DMS53 (cell line): ENCODE measurements at regions not wholly inside any gene's neighbourhood (a gene's known extent, or its start where the extent isn't known, plus 50 kb on each side); places are given as distances from the start of the nearest gene placed in this dataset.
"Not testable (repeated sequence)": the region's sequence is repeated elsewhere in the genome, so short reads cannot be mapped to it uniquely, and the experiment has no call there.

ENCODE experiments used
- DNase-seq: peaks from one replicate; lab custom pipeline; 2025; lab: John Stamatoyannopoulos, UW

DNA sequence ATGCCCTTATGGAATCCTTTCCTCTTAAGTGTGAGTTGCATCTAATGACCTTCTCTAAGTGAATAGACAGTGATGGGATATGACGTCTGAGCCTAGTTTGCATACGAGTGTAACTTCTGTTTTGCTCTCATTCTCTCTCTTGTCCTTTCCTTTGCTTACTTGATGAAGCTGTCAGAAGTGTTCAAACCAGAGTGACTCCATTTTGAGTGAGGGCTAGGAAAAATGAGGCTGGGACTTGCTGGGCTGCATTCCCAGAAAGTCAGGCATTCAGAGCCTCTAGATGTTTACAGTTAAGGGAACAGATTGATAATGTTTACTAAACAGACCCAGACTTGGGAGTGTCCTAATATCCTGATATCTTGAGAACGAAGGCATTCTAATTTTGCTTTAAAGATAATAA lies 311.2 kb upstream of the SOX4 start:
- DNase-seq: not testable (repeated sequence)

GRCh38 chr6:21284166-21284565 lies 309.4 kb upstream of the SOX4 start:
- no peak for DNase-seq

DNA sequence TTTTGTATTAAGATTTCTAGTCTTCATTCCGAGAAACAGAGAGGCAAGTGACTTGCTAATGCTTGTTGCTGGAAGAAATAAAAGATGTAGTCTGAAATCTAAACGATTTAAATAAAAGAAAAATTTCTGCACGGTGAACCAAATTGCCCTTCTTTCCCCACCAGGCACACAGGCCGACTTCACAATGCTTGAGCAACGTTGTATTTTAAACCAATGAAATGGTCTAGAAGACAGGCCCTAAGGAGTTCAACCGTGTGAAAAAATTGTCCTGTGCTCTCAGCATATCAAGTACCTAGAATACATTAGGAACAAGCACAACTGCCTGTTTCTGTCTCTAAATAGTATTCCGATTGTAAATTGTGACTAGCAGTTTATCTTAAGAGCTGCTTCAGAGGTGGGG lies 308.8 kb upstream of the SOX4 start:
- DNase-seq: no peak

DNA sequence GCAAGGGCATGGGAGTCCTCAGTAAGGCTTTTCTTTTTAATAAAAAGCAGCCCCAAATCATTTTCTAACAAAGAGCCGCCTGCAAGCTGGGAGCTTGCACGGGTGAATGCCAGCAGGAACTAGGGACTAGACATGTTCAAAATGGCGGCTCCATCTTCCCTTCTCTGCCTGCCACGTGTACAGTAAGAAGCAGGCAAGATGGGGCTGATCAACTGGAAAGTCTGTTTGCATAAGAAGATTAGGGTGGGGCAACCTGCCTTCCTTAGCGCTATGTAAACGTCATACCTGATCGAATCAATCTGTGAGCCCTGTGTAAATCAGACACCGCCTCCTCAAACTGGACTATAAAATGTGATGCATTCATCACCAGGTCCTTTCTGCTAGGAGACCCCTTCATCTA lies 299.4 kb upstream of the SOX4 start:
- DNase-seq: no peak

DNA sequence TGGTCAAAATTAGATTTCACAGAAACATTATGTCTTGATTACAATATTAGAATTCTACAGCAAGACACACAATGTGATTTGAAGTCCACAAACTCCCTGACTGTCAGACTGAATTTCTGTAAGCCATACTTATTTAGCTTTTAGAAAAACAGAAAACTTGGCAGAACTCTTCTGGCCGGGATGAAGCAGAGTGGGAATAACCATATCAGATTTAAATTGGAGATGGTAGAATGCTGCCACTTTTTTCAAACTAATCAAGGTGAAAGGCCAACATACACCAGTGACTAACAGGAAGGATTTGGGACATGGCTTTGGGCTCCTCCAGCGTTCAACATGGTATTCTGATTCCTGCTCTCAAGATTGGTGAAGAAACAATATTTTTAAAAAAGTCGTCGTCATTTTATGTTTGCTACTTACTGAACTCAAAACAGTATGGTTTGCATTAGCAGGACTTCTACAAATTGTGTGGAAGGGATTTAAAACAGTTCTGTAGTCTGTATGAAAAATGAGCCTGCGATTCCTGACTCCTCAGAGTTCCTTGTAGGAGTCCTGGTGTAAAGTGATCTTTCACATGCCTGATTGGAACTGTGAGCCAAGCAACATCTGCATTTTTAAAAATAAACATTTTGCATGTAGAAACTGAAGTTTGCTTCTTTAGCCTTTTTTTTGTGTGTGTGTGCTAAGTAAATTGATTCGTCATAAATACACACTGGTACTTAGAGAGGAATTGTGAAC lies 297.9 kb upstream of the SOX4 start:
- no peak for DNase-seq

- DNase-seq: no peak
These were observed 295.9 kb upstream of the SOX4 start for GRCh38 chr6:21297665-21298064.

DNA sequence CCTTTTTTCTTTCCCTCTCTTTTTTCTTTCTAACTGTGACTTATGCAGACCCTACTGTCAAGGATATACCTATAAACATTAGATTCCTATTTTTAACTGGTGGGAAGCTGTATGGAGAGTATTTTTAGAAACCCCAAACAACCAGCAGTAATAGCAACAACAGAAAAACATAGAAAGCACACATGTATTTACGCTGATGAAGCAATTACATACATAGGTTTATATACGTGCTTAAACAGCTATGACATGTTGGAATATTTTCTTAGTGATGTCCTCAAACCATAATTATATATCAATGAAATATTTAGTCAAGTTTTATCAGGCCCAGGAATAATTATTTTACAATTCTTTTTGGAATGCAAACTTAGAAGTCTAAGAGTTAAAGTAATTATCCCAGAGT lies 294.3 kb upstream of the SOX4 start:
- no peak for DNase-seq

DNA sequence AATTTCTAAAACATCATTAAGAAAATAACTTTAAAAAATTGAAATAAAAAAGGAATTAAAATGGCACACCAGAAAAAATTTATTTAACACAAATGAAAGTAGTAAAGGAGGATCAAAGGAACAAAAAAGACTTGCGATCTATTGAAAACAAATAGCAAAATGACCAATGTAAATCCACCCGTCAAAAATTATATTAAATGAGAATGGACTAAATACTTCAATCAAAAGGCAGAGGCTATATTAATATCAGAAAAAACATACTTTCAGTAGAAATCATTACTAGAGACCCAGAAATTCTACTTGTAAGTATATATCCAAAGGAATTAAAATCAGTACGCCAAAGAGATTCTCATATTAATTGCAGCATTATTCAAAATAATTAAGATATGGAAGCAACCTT lies 293.1 kb upstream of the SOX4 start:
- DNase-seq: no peak

DNA sequence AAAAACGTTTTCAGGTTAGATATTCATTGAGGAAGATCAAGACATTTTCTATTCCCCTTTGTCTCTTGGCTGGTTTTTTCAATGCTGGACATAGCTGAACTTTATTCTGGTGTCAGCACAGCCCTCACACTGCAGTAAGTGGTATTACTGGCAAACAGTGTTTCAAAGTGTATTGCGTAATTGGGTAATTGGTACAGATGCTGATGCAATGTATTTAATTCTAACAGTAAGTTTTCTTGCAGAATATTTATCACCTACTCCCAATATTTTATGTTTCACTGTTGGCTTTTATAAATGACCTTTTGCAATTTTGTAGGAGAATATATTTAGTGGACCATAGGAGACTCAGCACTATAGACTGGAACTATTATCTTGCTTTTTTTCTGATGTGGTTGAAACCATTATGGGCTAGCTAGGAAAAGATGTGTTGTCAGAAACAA lies 287.6 kb upstream of the SOX4 start:
- DNase-seq: peak; percentile 40

- DNase-seq: no peak
These were observed 287.0 kb upstream of the SOX4 start for GRCh38 chr6:21306546-21306945.

- DNase-seq: no peak
These were observed 283.7 kb upstream of the SOX4 start for GRCh38 chr6:21309807-21310221.

DNA sequence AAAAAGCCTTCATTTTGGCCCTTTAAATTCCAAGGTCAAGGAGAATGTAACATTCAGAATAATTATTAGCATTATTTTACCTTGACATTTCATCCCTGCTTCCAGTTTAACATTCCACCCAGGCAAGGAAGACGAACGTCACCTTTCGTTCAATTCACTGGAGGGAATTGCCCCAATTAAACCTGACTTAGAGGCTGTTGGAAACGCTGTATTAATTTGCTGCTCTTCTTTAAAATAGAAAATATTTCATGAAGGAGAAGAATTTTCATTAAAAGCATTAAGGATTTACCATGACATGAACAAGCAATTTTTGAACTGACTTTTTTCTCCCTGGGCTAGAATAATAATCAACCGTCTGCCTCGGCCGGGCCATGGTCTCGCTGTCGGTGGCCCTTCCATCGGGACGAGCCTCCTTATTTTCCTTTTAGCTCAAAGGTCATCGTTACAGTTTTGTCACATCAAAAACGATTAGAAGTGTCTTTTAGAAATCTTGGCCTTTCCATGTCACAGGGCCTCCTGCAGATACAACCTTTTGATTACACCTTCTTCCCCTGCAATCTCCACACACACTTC lies 282.9 kb upstream of the SOX4 start:
- no peak for DNase-seq

GRCh38 chr6:21312118-21312517 lies 281.4 kb upstream of the SOX4 start:
- DNase-seq: no peak

DNA sequence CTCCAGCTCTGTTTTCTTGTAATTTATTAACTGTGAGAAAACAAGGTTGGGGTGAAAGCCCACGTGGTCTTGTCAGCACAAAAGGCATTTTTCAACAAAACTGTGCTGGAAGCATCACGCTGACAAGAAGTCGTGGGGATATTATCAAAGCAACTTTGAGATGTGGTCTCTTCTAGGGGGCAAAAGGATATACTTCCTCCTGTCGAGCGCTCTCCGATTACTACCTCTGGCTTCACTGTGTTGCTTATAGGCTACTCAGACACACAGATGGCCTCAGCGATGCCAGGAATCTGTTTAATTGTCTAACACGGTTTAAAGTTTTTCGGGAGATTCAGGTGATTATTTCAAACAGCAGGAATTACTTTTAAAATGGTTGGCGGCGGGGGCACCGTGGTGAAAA lies 275.9 kb upstream of the SOX4 start:
- DNase-seq: no peak

DNA sequence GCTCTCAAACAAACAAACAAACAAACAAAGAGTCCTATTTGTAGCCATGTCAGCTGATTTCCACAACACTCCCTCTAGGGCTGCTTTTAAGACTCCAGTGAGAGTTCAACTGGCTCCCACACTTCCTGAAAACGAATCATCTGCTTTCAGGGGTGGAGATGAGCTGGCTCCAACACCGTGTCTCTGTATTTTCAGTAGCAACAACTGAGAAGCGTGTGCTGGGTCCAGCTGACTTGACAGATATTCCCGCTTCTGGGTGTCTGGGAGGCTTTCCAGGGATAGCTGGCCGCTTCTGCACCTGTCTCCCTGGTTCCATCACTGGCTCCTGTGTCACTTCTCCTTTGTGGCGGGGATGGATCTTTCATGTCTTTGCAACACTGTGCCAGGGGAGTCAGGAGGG lies 272.5 kb upstream of the SOX4 start:
- DNase-seq: no peak

DNA sequence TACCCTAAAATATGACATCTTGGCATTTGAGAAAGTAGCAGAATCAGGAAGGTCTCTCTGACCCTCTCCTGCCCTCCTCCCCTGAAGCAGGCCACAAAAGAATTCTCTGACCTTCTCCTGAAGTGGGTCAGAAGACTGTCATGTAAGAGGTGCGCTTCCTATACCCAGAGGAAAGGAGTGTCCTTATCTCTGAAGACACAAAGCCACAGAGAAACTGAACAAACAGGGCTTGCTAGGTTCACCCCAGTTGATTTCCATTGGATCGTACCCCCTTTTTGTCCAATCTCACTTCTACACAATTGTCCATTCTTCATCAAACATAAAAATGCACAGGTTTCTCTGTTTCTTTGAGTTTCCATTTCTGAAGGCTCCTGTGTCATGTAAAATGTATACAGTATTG lies 272.0 kb upstream of the SOX4 start:
- no peak for DNase-seq

- DNase-seq: no peak
These were observed 270.0 kb upstream of the SOX4 start for GRCh38 chr6:21323577-21323976.

DNA sequence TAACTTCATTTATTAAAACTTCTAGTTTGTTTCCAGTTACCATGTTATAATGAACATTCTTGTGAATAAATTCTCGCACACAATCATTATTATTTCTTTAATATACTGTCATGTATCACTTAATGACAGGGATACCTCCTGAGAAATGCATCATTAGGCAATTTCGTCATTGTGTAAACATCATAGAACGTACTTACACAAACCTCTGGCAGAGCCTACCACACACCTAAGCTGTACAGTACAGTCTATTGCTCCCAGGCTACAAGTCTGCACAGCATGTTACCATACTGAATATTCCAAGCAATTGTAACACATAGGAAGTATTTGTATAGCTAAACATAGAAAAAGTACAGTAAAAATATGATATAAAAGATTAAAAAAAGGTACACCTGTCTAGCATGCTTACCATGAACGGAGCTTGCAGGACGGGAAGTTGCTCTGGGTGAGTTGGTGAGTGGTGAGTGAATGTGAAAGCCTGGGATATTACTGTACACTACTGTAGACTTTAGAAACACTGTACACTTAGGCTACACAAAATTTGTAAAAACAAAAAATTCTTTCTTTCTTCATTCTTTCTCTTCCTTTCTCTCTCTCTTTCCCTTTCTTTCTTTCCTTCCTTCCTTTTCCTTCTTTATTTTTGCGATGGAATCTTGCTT lies 268.2 kb upstream of the SOX4 start:
- peak; percentile 84 for DNase-seq

- DNase-seq: peak; percentile 47
These were observed 266.0 kb upstream of the SOX4 start for GRCh38 chr6:21327326-21328112.

DNA sequence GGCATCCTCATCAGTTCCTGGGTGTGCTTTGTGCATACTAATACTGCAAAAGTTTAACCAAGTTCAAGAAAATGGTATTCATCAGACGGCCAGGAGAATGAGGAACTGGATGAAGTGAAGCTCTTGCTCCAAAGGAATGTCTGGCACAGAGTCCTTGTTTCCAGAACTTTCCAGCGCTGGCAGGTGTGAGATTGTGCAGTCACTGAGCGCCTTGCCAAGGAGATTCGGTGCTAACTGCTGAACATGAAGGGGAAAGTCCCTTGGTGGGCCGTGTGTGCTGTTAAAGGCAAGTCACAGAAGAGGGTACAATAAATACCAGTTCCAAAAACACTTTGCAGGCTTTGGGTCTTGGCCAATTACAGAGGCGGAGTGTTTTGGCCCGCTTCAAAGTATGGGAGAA lies 262.3 kb upstream of the SOX4 start:
- DNase-seq: no peak

DNA sequence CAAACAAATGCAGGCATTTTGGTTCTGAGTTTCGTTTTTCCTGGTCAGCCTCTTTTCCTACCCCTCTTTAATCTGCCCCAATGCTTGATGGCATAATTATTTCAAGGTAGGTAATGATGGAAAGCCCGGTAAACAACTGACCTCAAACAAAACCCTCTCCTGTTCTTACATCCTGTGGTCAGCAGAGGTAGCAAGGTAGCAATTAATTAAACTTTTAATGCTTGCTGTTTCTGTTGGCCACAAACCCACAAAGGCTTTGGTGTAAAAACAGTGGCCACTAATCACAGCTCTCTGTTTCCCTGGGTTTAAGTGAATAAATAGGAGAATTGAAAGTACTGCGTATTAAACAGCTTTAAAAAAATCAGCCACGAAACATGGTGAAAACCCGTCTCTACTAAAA lies 261.5 kb upstream of the SOX4 start:
- peak; percentile 13 for DNase-seq

DNA sequence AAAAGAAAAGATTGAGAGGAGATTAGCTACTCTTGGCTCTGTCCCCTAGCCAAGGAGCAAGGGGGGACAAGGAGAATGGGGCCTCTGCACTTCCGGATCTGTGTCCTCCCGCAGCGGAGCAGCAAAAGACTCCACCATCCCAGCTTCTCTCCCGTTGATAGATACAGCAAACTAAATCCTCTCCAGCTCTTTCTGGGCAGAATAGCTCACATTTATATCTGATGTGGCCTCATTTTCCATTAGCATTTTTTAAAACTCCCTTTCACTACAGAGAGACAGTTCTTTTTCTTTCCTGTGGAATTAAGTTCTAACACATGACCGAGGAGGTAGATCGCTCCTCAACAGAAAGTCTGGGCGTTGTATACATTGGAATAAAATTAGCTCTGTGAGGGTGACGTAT lies 260.9 kb upstream of the SOX4 start:
- DNase-seq: no peak

DNA sequence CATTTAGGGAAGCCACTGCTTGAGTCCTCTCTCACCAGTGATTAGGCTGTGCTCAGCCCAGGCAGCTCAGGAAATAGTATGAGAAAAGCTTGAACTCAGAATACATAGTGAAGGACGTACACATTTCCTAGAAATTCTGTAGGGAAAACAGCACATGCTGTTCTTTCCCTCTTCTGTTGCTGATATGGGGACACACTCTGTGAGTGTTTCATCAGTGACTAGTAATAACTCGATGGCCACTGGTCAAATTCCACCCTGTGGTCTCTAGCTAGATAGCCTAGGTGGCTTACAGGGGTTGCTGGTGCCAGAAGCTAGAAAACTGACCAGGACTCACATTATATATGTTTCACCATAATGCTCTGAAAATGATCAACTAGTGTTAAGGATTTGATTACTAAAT lies 259.8 kb upstream of the SOX4 start:
- DNase-seq: no peak
